ENCODE measurements at regions not wholly inside any gene's neighbourhood (a gene's known extent, or its start where the extent isn't known, plus 50 kb on each side); places are given as distances from the start of the nearest gene placed in this dataset.

- no peak for TF ChIP-seq POLR2A (IDR thresholded peaks at IDR 0.05)
- TF ChIP-seq, protein P1, sequence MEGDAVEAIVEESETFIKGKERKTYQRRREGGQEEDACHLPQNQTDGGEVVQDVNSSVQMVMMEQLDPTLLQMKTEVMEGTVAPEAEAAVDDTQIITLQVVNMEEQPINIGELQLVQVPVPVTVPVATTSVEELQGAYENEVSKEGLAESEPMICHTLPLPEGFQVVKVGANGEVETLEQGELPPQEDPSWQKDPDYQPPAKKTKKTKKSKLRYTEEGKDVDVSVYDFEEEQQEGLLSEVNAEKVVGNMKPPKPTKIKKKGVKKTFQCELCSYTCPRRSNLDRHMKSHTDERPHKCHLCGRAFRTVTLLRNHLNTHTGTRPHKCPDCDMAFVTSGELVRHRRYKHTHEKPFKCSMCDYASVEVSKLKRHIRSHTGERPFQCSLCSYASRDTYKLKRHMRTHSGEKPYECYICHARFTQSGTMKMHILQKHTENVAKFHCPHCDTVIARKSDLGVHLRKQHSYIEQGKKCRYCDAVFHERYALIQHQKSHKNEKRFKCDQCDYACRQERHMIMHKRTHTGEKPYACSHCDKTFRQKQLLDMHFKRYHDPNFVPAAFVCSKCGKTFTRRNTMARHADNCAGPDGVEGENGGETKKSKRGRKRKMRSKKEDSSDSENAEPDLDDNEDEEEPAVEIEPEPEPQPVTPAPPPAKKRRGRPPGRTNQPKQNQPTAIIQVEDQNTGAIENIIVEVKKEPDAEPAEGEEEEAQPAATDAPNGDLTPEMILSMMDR (IDR thresholded peaks at IDR 0.05): no peak
- intact Hi-C loops (cut with DNase I; ENCODE audit: low total_unique reads): no loop called here
- WGBS, 2 donors: 93 to 98% methylated on average over 11 to 13 of the region's 13 CpGs
- no peak overlapping the region for H3K4me3 ChIP-seq (ENCODE audit: low read depth, poor library complexity, severe bottlenecking)
- no peak for DNase-seq (ENCODE audit: low spot score in 2 of 2)
Measured at GRCh38 chr2:120452945-120453634, 107.2 kb downstream of the INHBB start.

DNA sequence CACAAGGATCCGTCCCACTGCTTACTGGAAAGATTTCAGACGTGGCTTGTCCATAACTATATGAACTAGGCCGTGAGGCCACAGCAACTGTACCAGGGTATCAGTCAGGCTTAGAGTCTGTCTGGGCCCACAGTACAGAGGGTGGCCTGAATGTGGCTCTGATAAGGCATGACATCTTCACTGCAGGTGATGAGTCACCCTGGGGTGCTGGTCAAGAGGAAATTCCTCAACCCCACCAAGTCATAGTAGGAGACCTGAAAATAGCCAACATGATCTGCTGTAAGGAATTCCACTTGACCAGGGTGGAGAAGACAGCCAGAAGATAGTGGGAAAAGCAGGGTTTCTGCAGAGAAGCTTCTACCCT, 107.7 kb downstream of the INHBB start:
- intact Hi-C loops (cut with DNase I; ENCODE audit: low total_unique reads): no loop called here
- H3K4me3 ChIP-seq (ENCODE audit: low read depth, poor library complexity, severe bottlenecking): no peak overlapping the region
- WGBS, 2 donors: 92 to 98% methylated on average over 3 of the region's 3 CpGs
- DNase-seq (ENCODE audit: low spot score in 2 of 2): no peak
- no peak for TF ChIP-seq POLR2A (IDR thresholded peaks at IDR 0.05)
- TF ChIP-seq, protein P1 (IDR thresholded peaks at IDR 0.05): no peak

DNA sequence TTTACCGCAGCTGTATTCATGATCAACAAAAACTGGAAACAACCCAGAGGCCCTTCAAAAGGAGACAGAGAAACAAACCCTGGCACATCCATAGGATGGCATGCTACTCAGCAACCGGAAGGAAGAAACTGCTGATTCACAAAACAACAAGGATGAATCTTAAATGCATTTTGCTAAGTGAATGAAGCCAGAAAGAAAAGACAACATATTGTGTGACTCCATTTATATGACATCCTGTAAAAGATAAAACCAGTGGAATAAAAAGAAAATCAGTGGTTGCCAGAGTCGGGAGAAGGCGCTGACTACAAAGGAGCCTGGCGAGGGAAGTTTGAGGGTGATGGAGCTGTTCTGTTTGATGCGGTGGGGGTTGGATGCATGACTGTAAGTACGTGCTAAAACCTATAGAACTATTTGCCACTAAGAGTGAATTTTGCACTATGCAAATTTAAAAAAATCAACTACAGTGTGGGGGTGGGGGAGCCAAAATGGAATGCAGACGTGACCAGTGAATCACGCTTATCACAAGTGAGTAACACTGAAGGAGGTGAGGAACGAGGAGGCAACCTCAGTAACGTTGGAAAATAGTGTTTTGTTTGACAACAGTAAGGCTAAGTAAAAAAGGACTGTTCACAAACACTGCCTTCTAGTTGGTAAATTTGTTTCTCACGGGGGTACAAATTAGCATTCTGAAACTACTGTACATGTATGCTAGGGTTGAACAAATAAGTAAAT, 108.9 kb downstream of the INHBB start:
- no peak for DNase-seq (ENCODE audit: low spot score in 2 of 2)
- WGBS, 2 donors: 80 to 85% methylated on average over 12 of the region's 12 CpGs
- intact Hi-C loops (cut with DNase I; ENCODE audit: low total_unique reads): no loop called here
- no peak for TF ChIP-seq POLR2A (IDR thresholded peaks at IDR 0.05)
- TF ChIP-seq, protein P1 (IDR thresholded peaks at IDR 0.05): no peak
- H3K4me3 ChIP-seq (ENCODE audit: low read depth, poor library complexity, severe bottlenecking): no peak overlapping the region

- TF ChIP-seq, protein P1 (IDR thresholded peaks at IDR 0.05): no peak
- no peak for TF ChIP-seq POLR2A (IDR thresholded peaks at IDR 0.05)
- no peak overlapping the region for H3K4me3 ChIP-seq (ENCODE audit: low read depth, poor library complexity, severe bottlenecking)
- intact Hi-C loops (cut with DNase I; ENCODE audit: low total_unique reads): no loop called here
- 87 to 93% methylated on average over 1 of the region's 1 CpG for WGBS, 2 donors
- no peak for DNase-seq (ENCODE audit: low spot score in 2 of 2)
Measured at GRCh38 chr2:120455390-120455789, 109.5 kb downstream of the INHBB start.

- DNase-seq (ENCODE audit: low spot score in 2 of 2): no peak
- 96 to 100% methylated on average over 1 of the region's 1 CpG for WGBS, 2 donors
- intact Hi-C loops (cut with DNase I; ENCODE audit: low total_unique reads): no loop called here
- TF ChIP-seq POLR2A (IDR thresholded peaks at IDR 0.05): no peak
- TF ChIP-seq, protein P1 (IDR thresholded peaks at IDR 0.05): no peak
- H3K4me3 ChIP-seq (ENCODE audit: low read depth, poor library complexity, severe bottlenecking): no peak overlapping the region
Measured at GRCh38 chr2:120456867-120457266, 110.9 kb downstream of the INHBB start.
